Keratinocyte (primary cell): ENCODE measurements at regions not wholly inside any gene's neighbourhood (a gene's known extent, or its start where the extent isn't known, plus 50 kb on each side); places are given as distances from the start of the nearest gene placed in this dataset.

Source experiments
- DNase-seq: peaks from one replicate; pipeline ENCODE4 v3.0.0-alpha.2; 2011; ENCODE audit warnings: low read depth, missing footprints, low spot score
- FAIRE-seq: peaks from 2 replicates; lab custom pipeline; 2011; peaks lifted over from hg19 to GRCh38; lab: Jason Lieb, UNC
- H2AFZ ChIP-seq: 2 replicates; pipeline ENCODE4 v1.6.0; 2012; ENCODE audit warnings: low read length, control low read depth, inconsistent platforms; ENCODE audit not compliant: control insufficient read depth
- H3K27ac ChIP-seq: 2 replicates; pipeline ENCODE4 v1.5.1; 2011; ENCODE audit warnings: low read length; ENCODE audit not compliant: control insufficient read depth, insufficient read depth
- H3K27me3 ChIP-seq: 3 replicates; pipeline ENCODE4 v1.6.0; 2011; ENCODE audit warnings: low read length; ENCODE audit not compliant: control insufficient read depth, insufficient read depth; ENCODE audit errors: extremely low read depth
- H3K36me3 ChIP-seq, 2 experiments: 2 replicates in 1 of 2; 3 replicates in 1 of 2; pipeline ENCODE4 v1.5.1; 2011; ENCODE audit warnings: low read length in 2 of 2, mild to moderate bottlenecking in 1 of 2; ENCODE audit not compliant: control insufficient read depth in 2 of 2, insufficient read depth in 2 of 2; ENCODE audit errors: extremely low read depth in 1 of 2
- H3K4me1 ChIP-seq: 3 replicates; pipeline ENCODE4 v1.5.1; 2011; ENCODE audit warnings: low read length; ENCODE audit not compliant: control insufficient read depth, insufficient read depth; ENCODE audit errors: extremely low read depth
- H3K4me2 ChIP-seq: 3 replicates; pipeline ENCODE4 v1.6.0; 2011; ENCODE audit warnings: low read depth, low read length; ENCODE audit not compliant: control insufficient read depth, insufficient read depth; ENCODE audit errors: extremely low read depth
- H3K4me3 ChIP-seq, 3 experiments: fragments of 200-600 bp in 1 of 3; sonication (generic) in 1 of 3; 2 replicates in 2 of 3; 3 replicates in 1 of 3; pipeline ENCODE4 v1.5.1; 2011 to 2016; ENCODE audit warnings: low read length in 3 of 3, mild to moderate bottlenecking in 3 of 3, control low read depth in 2 of 3, inconsistent platforms in 1 of 3, low read depth in 1 of 3, mixed read lengths in 1 of 3, mixed run types in 1 of 3, moderate library complexity in 1 of 3; ENCODE audit not compliant: control insufficient read depth in 2 of 3, insufficient read depth in 2 of 3; ENCODE audit errors: extremely low read depth in 1 of 3
- H3K79me2 ChIP-seq: 2 replicates; pipeline ENCODE4 v1.6.0; 2012; ENCODE audit warnings: low read length; ENCODE audit not compliant: control insufficient read depth, insufficient read depth
- H3K9ac ChIP-seq: 3 replicates; pipeline ENCODE4 v1.6.0; 2011; ENCODE audit warnings: low read length; ENCODE audit not compliant: control insufficient read depth, insufficient read depth; ENCODE audit errors: extremely low read depth
- H3K9me1 ChIP-seq: 3 replicates; pipeline ENCODE4 v1.6.0; 2011; ENCODE audit warnings: low read length; ENCODE audit not compliant: control insufficient read depth, insufficient read depth; ENCODE audit errors: extremely low read depth
- H3K9me3 ChIP-seq: 2 replicates; pipeline ENCODE4 v1.5.1; 2012; ENCODE audit warnings: low read depth, low read length; ENCODE audit not compliant: control insufficient read depth
- H4K20me1 ChIP-seq: 3 replicates; pipeline ENCODE4 v1.6.0; 2011; ENCODE audit warnings: low read length; ENCODE audit not compliant: control insufficient read depth, insufficient read depth; ENCODE audit errors: extremely low read depth
- CTCF ChIP-seq, 3 experiments: IDR thresholded peaks in 1 of 3; conservative IDR thresholded peaks in 1 of 3; optimal IDR thresholded peaks in 1 of 3; 2 replicates in 2 of 3; 3 replicates in 1 of 3; pipeline versions ENCODE3 to v1.5.1; 2011; ENCODE audit warnings: low read length in 3 of 3, mild to moderate bottlenecking in 3 of 3, moderate library complexity in 2 of 3, control low read depth in 1 of 3, inconsistent platforms in 1 of 3; ENCODE audit not compliant: insufficient read depth in 2 of 3; ENCODE audit errors: extremely low read depth in 1 of 3
- EZH2 ChIP-seq: IDR thresholded peaks from one replicate; pipeline ENCODE4 v1.6.1; 2012; ENCODE audit warnings: inconsistent platforms, mild to moderate bottlenecking, low read length, moderate library complexity
- dilution Hi-C: fragments of 300-500 bp; cut with MboI; formaldehyde crosslinking; loops from one replicate; pipeline ENCODE4 v1.7.0; 2020; ENCODE audit warnings: low sequenced_read_pairs; ENCODE audit not compliant: extremely low pct_ligation_motif_present

GRCh38 chr2:221262651-221263050 lies 309.5 kb downstream of the EPHA4 start:
- H3K27ac ChIP-seq, result no peak overlapping the region
- no peaks in the 10 kb centered on the region for H3K36me3 ChIP-seq
- no peak for DNase-seq
- H2AFZ ChIP-seq, result peak overlapping the region; percentile 26
- no peaks in the 10 kb centered on the region for H4K20me1 ChIP-seq
- H3K4me2 ChIP-seq, result no peak overlapping the region
- no peak for FAIRE-seq
- TF ChIP-seq EZH2 (no peak), CTCF (optimal IDR thresholded peaks at IDR 0.05 in 1 of 3, IDR thresholded peaks at IDR 0.05 in 1 of 3, conservative IDR thresholded peaks at IDR 0.05 in 1 of 3; ENCODE audit: extremely low read depth in 1 of 3, insufficient read depth in 2 of 3, low read length in 3 of 3) (no peak)
- no peaks in the 10 kb centered on the region for H3K9me3 ChIP-seq
- H3K4me1 ChIP-seq, result peaks cover 2% of the 10 kb centered on the region
- no peaks in the 10 kb centered on the region for H3K9me1 ChIP-seq
- H3K4me3 ChIP-seq, result no peak overlapping the region
- dilution Hi-C loops, result no loop called here
- H3K27me3 ChIP-seq, result no peaks in the 10 kb centered on the region
- no peak overlapping the region for H3K9ac ChIP-seq
- no peaks in the 10 kb centered on the region for H3K79me2 ChIP-seq

DNA sequence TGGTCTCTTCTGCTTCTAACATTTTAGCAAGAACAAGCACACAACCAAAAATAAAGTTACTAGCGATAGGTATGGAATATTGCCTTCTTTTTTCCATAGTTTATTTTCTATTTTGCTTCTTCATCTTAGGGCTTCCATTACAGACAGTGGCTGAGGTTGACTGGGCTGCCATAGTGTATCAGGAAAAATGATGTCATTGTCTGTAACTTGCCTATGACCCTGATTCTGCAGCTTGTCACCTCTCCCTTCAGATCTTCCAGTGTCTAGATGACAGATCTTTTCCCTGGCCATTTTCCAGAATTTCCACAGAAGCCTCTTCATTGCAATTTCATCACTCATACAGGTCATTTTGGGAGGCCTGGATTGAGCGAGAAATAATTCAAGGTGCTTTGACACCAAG lies 308.5 kb downstream of the EPHA4 start:
- dilution Hi-C loops, result no loop called here
- Histone ChIP-seq H3K9me3 (no peaks in the 10 kb centered on the region), H3K9me1 (no peaks in the 10 kb centered on the region), H3K27ac (no peak overlapping the region), H3K9ac (no peak overlapping the region), H3K4me3 (no peak overlapping the region), H3K4me1 (peaks cover 2% of the 10 kb centered on the region), H4K20me1 (no peaks in the 10 kb centered on the region), H3K27me3 (no peaks in the 10 kb centered on the region), H3K36me3 (no peaks in the 10 kb centered on the region), H3K79me2 (no peaks in the 10 kb centered on the region), H2AFZ (no peak overlapping the region), H3K4me2 (no peak overlapping the region)
- DNase-seq (no peak), FAIRE-seq (no peak)
- TF ChIP-seq EZH2 (no peak), CTCF (optimal IDR thresholded peaks at IDR 0.05 in 1 of 3, IDR thresholded peaks at IDR 0.05 in 1 of 3, conservative IDR thresholded peaks at IDR 0.05 in 1 of 3; ENCODE audit: extremely low read depth in 1 of 3, insufficient read depth in 2 of 3, low read length in 3 of 3) (no peak)
